ENCODE measurements at regions not wholly inside any gene's neighbourhood (a gene's known extent, or its start where the extent isn't known, plus 50 kb on each side); places are given as distances from the start of the nearest gene placed in this dataset.

- TF ChIP-seq CTCF (IDR thresholded peaks at IDR 0.05; ENCODE audit: insufficient read depth, low read depth, low read length) (no peak), EZH2 (IDR thresholded peaks at IDR 0.05; ENCODE audit: insufficient read depth, low read length) (no peak)
These were observed 239.1 kb downstream of the LRRN1 start for GRCh38 chr3:4038351-4038750.

All from astrocyte (in vitro differentiated cells and primary cell).